ENCODE measurements at regions not wholly inside any gene's neighbourhood (a gene's known extent, or its start where the extent isn't known, plus 50 kb on each side); places are given as distances from the start of the nearest gene placed in this dataset.
"Not testable (repeated sequence)": the region's sequence is repeated elsewhere in the genome, so short reads cannot be mapped to it uniquely, and the experiment has no call there.

DNA sequence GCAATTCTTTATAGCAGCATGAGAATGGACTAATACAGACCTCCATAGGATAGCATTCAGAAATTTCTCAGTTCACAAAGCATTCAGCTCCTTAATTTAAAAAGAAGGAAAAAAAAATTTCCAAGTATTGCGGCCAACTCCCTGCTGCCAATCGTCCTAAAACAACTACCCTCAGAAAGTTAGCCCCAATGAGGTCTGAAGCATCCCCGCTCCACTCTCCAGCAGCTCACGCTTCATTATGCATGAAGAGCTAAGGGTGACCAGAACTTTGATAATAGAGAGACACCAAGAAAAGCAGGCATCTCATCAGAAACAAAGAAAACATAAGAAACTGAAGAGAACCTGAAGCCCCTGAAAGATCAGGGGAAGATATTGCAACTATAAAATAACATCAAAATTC, 172.8 kb upstream of the NUDT4 start:
- DNase-seq (ENCODE audit: low read depth in 2 of 2) = no peak

DNA sequence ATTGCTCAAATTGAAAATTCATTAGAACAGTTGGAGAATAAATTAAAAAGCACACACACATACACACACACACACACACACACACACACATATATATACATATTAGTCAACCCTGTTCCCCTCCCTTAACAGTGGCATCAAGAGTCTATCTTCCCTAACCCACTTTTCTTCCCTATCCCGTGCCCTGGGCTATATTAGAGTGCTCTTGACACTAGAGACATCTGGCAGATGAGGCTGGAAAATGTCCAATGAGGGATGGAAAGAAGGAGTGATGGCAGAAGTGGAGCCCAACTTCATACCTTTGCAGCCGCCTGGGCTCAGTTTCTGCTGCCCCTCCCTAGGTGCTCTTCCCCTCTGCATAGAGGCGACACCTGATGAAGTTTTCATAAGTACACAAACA, 172.4 kb upstream of the NUDT4 start:
- no peak for DNase-seq (ENCODE audit: low read depth in 2 of 2)

DNA sequence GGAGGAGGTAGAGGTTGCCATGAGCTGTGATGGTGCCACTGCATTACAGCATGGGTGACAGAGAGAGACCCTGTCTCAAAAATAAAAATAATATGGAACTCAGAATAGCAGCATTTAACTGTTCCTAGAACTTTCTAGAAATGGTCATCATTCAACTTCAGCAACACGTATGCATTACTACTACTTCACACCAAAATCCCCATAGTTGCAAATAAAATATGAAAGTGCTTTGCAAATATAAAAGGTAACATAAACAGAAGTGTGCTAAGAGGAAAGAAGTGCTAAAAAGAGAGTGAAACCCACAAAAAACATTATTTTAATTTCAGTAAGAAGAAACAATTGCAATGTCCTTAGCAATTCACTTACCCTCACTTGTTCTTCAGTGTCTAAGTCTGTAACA, 169.7 kb upstream of the NUDT4 start:
- no peak for DNase-seq (ENCODE audit: low read depth in 2 of 2)

DNA sequence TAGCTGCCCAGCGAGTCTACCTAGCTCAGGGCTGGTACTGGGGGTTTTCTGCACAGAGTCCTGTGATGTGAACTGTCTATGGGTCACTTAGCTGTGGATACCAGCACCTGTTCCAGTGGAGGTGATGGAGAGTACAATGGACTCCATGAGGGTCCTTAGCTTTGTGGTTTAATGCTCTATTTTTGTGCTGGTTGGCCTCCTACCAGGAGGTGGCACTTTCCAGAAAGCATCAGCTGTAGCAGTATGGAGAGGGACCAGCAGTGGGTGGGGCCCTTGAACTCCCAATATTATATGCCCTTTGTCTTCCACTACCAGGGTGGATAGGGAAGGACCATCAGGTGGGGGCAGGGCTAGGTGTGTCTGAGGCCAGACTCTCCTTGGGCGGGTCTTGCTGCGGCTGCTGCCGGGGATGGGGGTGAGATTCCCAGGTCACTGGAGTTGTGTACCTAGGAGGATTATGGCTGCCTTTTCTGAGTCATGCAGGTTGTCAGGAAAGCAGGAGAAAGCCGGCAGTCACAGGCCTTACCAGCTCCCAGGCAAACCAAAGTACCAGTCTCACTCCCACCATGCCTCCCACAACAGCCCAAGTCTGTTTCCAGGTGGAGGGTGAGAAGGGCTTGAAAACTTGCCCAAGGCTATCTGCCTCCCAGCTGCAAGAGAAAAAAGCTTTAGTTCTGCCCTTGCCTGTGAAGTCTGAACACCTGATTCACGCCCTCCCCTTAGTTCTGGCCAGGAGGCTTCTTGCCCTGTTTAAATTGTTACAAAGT, 163.0 kb upstream of the NUDT4 start:
- no peak for DNase-seq (ENCODE audit: low read depth in 2 of 2)

DNA sequence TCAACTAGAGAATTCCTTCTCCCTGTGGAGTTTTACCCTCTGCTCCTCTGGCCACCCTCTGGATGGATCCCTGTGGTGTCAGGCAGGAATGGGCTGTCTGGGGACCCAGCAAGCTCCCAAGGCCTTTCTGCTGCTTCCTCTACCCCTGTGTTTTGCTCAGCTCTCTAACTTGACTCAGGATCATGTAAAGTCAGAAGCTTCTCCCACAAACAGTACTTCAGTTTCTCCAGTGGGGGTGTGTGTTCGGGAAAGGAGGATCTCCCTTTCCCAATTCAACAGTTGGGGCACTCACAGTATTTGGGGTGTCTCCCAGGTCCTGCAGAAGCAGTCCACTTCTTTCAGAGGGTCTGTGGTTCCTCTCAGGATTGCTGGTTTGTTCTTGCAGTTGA, 162.4 kb upstream of the NUDT4 start:
- no peak for DNase-seq (ENCODE audit: low read depth in 2 of 2)

DNA sequence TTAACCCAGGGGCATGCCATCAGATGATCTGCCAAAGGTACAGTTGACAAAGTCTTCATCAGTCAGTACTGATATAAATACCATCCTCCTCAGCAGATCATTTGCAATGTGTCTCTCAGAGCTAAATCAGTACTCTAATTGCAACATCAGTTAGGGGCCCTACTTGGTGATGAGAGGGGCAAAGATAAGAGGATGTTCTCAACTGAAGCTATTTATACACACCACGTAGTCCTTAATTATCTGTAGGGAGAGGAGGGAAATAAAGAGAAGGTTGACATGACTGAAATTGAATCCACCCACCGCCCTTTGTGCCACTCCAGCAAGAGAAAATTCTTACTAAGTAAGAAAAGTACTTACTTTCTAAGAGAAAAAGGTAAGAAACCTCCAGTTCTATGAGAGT, 157.8 kb upstream of the NUDT4 start:
- no peak for DNase-seq (ENCODE audit: low read depth in 2 of 2)

DNA sequence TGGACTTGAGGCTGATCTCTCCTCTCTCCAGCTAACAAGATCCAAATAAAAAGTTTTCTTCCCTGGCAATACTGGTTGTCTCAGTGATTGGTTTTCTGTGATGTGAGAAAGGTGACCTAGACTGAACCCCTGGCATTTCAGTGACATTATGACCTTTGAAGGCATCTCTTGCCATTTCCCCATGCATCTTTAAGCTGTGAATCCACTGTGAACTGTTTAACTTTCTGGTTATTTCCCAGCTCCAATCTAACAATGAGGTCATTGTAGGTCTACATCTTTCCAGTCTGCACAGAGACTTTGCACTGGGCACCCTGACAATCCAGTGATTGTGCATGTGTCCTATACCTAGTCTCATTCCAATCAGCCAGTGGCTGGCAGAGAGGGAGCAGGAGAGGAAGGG, 155.9 kb upstream of the NUDT4 start:
- DNase-seq (ENCODE audit: low read depth in 2 of 2) = no peak

DNA sequence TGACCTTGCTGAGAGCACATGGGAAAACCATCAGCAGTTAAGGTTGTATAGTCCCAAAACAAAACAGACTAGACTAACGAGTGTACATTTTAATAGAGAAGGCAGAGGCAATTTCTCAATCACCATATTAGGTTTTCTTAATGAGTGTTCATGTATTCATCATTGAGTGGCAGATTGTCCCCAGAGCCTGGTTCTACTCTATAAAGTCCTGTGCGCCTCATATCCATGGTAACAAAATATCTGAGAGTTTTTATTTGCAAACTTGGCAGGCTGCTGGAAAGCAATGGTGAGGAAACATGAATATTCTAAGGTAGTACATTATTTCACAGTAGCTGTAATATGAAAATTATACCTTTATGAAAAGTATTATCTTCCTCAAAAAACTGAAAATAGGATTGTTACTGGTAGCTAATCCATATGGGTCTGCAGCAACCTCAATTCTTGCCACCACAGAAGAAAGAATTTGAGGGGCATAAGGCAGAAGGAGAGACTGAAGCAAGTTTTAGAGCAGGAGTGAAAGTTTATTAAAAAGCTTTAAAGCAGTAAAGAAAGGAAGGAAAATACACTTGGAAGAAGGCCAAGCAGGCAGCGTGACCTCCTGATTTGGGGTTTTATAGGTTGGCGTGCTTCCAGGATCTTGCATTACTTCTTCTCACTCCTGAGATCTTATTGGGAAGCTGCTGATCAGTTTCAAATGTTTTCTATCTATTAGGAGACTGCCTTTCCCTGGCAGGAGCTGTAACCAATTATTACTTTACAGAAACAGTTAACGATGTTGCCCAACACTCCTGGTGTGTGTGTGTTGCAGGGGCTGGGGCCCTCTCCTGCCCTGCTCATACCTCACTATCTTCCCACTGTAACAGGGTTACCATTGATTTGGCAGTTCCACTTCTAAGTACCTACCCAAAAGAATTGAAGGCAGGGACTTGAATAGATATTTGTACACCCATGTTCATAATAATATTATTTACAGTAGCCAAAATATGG, 154.0 kb upstream of the NUDT4 start:
- no peak for DNase-seq (ENCODE audit: low read depth in 2 of 2)

DNA sequence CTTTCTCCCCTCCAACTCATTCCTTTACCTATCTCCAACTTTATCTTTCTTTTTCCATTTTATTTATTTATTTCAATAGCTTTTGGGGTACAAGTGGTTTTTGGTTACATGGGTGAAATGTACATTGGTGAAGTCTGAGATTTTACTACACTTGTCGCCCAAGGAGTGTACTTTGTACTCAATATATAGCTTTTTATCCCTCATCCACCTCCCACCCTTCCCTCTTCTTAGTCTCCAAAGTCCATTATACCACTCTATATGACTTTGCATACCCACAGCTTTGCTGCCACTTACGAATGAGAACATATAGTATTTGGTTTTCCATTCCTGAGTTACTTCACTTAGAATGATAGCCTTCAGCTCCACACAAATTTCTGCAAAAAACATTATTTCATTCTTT, 152.6 kb upstream of the NUDT4 start:
- DNase-seq (ENCODE audit: low read depth in 2 of 2) = no peak

DNA sequence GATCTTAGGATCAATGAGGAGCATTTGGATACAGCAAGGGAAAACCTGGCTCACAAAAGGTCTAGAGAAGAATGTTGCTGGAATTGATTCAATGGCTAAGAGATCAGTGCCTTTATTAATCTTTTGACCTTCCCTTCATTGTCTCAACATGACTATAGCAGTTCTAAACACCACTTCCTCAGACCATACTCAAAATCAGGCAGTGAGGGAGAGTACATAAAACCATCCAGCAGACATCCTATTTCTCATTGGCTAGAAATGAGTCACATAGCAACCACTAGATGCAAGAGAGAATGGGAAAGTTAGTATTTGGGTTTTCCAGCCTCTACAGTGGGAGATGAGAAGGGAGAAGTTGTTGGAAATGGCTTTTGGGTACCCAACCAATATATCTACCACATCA, 151.4 kb upstream of the NUDT4 start:
- DNase-seq (ENCODE audit: low read depth in 2 of 2) = no peak

DNA sequence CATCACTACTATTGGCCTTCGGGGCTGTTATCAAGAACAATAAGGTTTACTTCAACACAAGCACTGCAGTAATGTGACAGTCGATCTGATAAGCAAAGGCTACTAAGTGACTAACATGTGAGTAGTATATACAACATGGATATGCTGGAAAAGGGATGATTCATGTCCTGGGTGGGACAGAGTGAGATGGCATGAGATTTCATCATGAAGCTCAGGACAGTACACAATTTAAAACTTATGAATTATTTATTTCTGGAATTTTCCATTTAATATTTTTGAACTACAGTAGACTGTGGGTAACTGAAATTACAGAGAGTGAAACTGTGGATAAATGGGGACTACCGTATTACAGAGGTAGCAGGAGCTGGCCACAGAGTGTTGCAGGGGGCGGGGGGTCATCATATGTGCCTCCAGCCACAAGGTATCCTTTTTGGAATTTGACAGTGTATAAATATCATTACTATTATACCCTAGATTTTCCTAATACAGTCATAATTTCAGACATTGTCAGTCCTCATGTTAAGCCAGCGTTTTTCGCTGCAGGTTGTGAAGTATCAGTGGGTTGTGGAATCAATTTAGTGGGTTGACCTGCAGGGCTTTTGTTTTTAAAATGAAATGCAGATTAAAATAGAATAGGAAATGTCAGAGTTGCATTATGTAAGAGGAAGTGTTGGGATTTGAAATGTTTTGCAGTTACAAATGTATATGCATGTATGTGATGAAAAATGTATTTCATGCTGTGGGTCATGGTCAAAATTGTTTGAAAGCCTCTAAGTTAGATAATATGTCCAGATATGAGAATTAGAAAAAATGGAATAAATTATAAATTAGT, 148.0 kb upstream of the NUDT4 start:
- DNase-seq (ENCODE audit: low read depth in 2 of 2) = no peak

DNA sequence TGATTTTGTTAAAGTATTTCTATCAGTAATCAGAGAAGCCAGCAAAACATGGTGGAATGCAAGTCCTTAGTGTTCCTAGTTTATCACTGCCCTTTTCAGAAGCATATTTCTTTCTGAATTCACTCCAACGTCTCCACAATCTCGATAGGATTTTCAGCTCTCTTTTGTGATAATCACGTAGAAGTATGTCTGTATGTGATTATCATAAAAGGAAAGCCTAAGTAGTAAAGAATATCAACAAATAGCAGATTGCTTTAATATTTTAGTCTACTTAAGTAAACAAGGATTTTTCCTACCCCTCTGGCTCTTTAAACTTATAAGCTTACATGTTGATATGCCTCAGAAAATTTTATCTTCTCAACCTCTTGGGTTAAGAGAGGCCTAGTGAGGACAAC, 147.4 kb upstream of the NUDT4 start:
- DNase-seq (ENCODE audit: low read depth in 2 of 2) = no peak

DNA sequence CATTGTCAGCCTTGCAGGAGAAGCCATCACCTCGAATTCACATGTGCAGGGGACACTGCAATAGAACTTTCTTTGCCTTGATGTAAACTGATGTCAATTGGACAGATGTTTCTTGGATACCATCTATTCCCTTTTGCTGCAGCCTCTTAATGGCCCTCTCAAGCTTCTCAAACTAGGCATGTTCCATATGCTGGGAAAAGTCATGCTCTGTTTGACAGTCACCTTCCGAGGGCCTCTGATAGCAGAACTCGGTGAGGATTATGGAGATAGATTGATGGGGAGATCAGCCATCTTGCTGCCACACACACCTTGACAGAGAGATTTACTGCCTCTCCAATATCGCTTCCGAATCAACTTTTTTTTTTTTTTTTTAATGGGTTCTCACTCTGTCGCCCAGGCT, 145.8 kb upstream of the NUDT4 start:
- DNase-seq (ENCODE audit: low read depth in 2 of 2) = no peak

DNA sequence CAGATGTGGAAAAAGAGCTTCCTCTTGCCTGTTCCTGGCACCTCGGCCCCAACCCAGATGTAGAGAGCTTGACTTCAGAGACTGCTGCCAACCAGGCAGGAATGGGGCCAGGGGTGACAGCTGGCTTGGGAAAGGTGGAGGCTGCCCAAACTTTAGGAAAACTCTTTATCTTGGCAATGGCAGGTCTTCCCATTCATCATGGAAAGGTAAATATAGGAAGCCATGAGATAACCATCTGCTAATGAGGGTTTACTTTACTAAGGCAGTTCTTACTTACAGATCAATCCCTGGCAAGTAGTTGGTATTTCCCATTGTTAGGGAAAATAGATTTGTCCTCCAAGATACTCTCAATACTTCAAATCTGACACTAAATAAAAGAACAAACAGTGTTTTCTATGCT, 143.1 kb upstream of the NUDT4 start:
- DNase-seq (ENCODE audit: low read depth in 2 of 2) = no peak

DNA sequence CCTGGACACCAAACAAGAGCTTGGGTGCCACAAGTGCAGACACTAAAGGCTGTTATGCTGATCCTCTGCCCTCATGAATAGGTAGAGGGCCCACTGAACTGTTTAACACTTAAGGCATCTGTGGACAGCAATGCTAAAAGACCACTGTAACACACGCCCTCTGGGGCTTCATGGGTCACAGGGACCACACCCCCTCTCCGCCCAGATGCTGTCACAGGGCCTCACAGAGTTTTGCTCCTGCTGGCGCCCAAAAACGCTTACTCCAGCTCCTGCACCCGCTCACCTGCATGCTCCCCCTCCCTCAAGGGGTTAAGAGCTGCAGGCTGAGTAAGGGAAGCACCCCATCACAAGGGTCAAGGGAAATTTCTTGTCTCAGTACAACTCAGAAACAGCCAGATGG, 141.8 kb upstream of the NUDT4 start:
- DNase-seq (ENCODE audit: low read depth in 2 of 2) = no peak

DNA sequence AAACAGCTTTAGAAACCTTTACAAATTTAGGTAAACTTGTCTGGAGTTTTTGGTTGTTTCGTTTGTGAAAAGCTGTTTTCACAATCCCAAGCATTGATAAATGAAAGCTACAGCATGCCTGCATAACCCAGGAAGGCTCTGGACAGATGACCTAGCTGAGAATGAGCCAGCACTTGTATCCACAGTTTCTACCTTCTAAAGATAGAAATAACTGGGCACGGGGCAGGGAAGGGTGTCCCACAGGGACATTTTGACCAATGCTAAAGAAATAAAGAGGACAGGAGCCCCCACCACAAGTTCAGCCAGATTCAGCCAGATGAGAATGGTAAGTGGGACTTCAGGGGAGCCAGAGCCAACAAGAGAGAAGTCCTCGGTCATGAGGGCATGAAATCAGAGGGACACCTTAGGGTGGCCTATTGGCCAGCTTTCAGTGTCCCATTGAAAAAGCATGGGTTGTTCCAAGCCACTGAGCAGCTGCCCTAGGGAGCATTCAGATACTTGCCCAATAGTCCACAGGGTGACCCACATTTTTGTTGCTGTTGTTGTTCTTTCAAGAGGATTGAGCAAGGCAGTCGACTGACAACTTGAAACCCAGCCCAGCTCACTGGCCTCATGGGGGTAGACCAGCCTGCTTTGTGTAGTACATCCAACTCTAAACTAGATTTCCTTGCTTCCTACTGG, 140.3 kb upstream of the NUDT4 start:
- DNase-seq (ENCODE audit: low read depth in 2 of 2) = no peak

DNA sequence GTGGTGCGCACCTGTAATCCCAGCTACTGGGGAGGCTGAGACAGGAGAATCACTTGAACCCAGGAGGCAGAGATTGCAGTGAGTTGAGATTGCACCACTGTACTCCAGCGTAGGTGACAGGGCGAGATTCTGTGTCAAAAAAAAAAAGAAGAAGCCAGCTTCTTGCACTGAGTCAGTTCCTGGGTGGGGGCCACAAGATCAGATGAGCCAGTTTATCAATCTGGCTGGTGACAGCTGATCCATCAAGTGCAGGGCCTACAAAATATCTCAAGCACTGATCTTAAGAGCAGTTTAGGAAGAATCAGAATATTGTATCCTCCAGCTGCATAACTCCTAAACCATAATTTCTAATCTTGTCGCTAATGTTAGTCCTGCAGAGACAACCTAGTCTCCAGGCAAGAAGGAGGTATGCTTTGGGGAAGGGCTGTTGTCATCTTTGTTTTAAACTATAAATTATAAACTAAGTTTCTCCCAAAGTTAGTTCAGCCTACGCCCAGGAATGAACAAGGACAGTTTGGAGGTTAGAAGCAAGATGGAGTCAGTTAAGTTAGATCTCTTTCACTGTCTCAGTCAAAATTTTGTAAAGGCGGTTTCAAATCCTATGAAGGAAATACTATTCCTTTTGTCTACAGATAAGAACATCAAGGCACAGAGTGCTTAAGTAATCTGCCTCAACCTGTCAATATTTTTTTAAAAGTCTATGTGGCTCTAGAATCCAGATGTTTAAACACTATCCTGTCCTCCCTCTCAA, 139.0 kb upstream of the NUDT4 start:
- DNase-seq (ENCODE audit: low read depth in 2 of 2) = not testable (repeated sequence)

DNA sequence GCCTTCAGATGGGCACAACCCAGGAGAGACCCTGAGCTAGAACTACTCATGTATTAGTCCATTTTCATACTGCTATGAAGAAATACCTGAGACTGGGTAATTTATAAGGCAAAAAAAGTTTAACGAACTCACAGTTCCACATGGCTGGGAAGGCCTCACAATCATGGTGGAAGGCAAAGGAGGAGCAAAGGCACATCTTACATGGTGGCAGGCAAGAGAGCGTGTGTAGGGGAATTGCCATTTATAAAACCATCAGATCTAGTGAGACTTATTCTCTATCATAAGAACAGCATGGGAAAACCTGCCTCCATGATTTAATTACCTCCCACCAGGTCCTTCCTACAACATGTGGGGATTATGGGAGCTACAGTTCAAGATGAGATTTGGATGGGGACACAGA, 137.9 kb upstream of the NUDT4 start:
- DNase-seq (ENCODE audit: low read depth in 2 of 2) = not testable (repeated sequence)

DNA sequence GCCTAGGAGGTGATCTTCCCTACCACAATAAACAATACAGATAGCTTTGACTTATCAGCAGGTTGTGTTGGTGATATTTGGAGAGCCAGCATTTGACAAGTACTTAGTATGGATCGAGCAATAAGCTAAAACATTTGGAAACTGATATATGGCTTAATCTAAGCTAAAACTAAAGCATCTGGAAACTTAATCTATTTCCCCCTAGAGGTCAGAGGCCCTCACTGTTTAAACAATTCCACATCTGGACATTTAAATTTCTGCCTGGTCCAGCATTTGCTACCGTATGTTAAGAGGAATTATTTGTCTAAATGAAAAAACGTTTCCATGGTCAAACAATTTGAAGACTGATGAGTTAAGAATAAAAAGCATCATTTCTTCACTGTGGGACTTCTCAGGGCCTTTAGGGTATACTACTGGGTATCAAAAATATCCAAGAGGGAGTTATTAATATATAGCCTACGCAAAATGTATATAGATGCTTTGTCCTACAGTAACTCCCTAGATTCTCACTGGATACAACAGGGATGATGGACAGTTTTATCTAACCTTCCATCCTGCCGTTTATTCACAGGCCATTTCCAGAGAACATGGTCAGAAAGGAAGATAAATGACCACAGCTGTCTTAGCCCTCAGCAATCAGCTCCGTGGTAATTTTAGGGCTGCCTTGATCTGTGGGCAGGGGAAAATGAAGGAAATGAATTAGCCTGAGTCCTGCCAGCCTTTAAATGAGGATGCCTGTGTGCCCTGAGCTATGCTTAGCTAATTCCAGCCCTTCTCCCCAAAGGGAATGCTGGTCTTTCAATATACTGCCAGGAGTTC, 135.4 kb upstream of the NUDT4 start:
- DNase-seq (ENCODE audit: low read depth in 2 of 2) = no peak

DNA sequence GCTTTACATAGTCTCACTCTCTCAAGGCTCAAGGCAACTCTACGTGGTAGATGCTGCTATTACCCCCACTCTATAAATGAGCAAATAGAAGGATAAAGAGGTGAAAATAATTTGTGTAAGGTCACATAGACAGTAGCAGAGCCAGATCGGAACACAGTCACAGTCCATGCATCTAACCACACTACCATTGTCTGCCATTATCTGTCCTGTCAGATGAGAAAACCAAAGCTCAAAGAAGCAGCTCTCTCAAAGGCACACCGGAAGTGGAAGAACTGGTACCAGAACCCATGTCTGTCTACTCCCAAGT, 134.4 kb upstream of the NUDT4 start:
- no peak for DNase-seq (ENCODE audit: low read depth in 2 of 2)

All from stimulated activated CD4-positive, alpha-beta T cell treated with anti-CD3 and anti-CD28 coated beads, Interleukin-15, amount 100 ng/mL, for 48 hours (primary cell).